GM23338 (cell line): ENCODE measurements at regions not wholly inside any gene's neighbourhood (a gene's known extent, or its start where the extent isn't known, plus 50 kb on each side); places are given as distances from the start of the nearest gene placed in this dataset.

Source experiments
- ATAC-seq: fragments of 200-7000 bp; cut with Tn5 transposase; 3 replicates; pipeline ENCODE4 v1.9.1; 2020
- DNase-seq: peaks from one replicate; pipeline ENCODE4 v3.0.0-alpha.2; 2015; ENCODE audit warnings: low spot score
- H2AFZ ChIP-seq: fragments of 200-600 bp; sonication (generic); 2 replicates; pipeline ENCODE4 v1.8.0; 2016; ENCODE audit warnings: antibody characterized with exemption, mild to moderate bottlenecking, moderate library complexity
- H3F3A ChIP-seq: fragments of 200-600 bp; sonication (generic); replicated peaks from 2 replicates; pipeline ENCODE4 v1.8.0; 2017; ENCODE audit warnings: antibody characterized with exemption, mixed run types, low read depth
- H3K27ac ChIP-seq: fragments of 200-600 bp; sonication (generic); 2 replicates; pipeline ENCODE4 v1.6.1; 2016; ENCODE audit warnings: low read depth
- H3K27me3 ChIP-seq: fragments of 200-600 bp; sonication (generic); 2 replicates; pipeline ENCODE4 v1.8.0; 2016; ENCODE audit warnings: mild to moderate bottlenecking, mixed run types, moderate library complexity; ENCODE audit not compliant: insufficient read depth
- H3K36me3 ChIP-seq: fragments of 200-600 bp; sonication (generic); 2 replicates; pipeline ENCODE4 v1.8.0; 2016; ENCODE audit warnings: mild to moderate bottlenecking; ENCODE audit not compliant: insufficient read depth
- H3K4me1 ChIP-seq: fragments of 200-600 bp; sonication (generic); 2 replicates; pipeline ENCODE4 v1.8.0; 2016; ENCODE audit warnings: mild to moderate bottlenecking, moderate library complexity; ENCODE audit not compliant: insufficient read depth
- H3K4me2 ChIP-seq: fragments of 200-600 bp; sonication (generic); 2 replicates; pipeline ENCODE4 v1.7.1; 2017; ENCODE audit warnings: mixed run types
- H3K4me3 ChIP-seq: fragments of 200-600 bp; sonication (generic); 2 replicates; pipeline ENCODE4 v1.6.1; 2016; ENCODE audit warnings: mixed run types
- H3K79me2 ChIP-seq: fragments of 200-600 bp; sonication (generic); replicated peaks from 2 replicates; pipeline ENCODE4 v1.8.0; 2017; ENCODE audit warnings: mild to moderate bottlenecking; ENCODE audit not compliant: insufficient read depth
- H3K9me2 ChIP-seq: fragments of 200-600 bp; sonication (generic); 2 replicates; pipeline ENCODE4 v1.8.0; 2017; ENCODE audit not compliant: insufficient read depth
- H4K20me1 ChIP-seq: fragments of 200-600 bp; sonication (generic); replicated peaks from 2 replicates; pipeline ENCODE4 v1.8.0; 2017; ENCODE audit warnings: mild to moderate bottlenecking; ENCODE audit not compliant: insufficient read depth
- H3K27ac Mint-ChIP-seq: 2 replicates; pipeline ENCODE4 v1.8.0; 2020; ENCODE audit warnings: inconsistent platforms, mild to moderate bottlenecking, moderate library complexity, mixed read lengths
- H3K27me3 Mint-ChIP-seq: 3 replicates; pipeline ENCODE4 v1.8.0; 2022; ENCODE audit warnings: low read depth, mild to moderate bottlenecking, moderate library complexity, mixed read lengths, inconsistent platforms; ENCODE audit not compliant: insufficient read depth, poor library complexity
- H3K36me3 Mint-ChIP-seq: 3 replicates; pipeline ENCODE4 v1.8.0; 2021; ENCODE audit warnings: low read depth, mild to moderate bottlenecking, inconsistent platforms, moderate library complexity, mixed read lengths
- H3K4me1 Mint-ChIP-seq: 3 replicates; pipeline ENCODE4 v1.8.0; 2020; ENCODE audit warnings: mild to moderate bottlenecking, inconsistent platforms, mixed read lengths
- H3K4me3 Mint-ChIP-seq: 3 replicates; pipeline ENCODE4 v1.8.0; 2021; ENCODE audit warnings: moderate library complexity, mild to moderate bottlenecking, inconsistent platforms, mixed read lengths
- H3K9me3 Mint-ChIP-seq: 3 replicates; pipeline ENCODE4 v1.8.0; 2020; ENCODE audit warnings: moderate library complexity, mild to moderate bottlenecking, inconsistent platforms, mixed read lengths
- CREB1 ChIP-seq: fragments of 250-450 bp; sonication (Bioruptor Pico); IDR thresholded peaks from 2 replicates; pipeline ENCODE4 v1.5.0; 2020; ENCODE audit warnings: low read depth, mild to moderate bottlenecking, moderate library complexity
- CTCF ChIP-seq, 2 experiments: fragments of 200-600 bp in 1 of 2; sonication (generic) in 1 of 2; conservative IDR thresholded peaks; 2 replicates each; pipeline versions ENCODE4 v1.5.1 to v1.6.1; 2016 to 2017; ENCODE audit warnings: antibody characterized with exemption in 2 of 2, low read depth in 2 of 2, mild to moderate bottlenecking in 2 of 2, moderate library complexity in 1 of 2
- ETS1 ChIP-seq: IDR thresholded peaks from 2 replicates; pipeline ENCODE4 v1.6.1; 2016; ENCODE audit warnings: antibody characterized with exemption
- EZH2 ChIP-seq: fragments of 200-600 bp; sonication (generic); IDR thresholded peaks from one replicate; pipeline ENCODE4 v1.8.0; 2017; ENCODE audit warnings: antibody characterized with exemption, mild to moderate bottlenecking, low read depth; ENCODE audit not compliant: unreplicated experiment
- EZH2phosphoT487 ChIP-seq: fragments of 200-600 bp; sonication (generic); IDR thresholded peaks from one replicate; pipeline ENCODE4 v1.8.1; 2018; ENCODE audit warnings: antibody characterized with exemption; ENCODE audit not compliant: unreplicated experiment
- NANOG ChIP-seq: IDR thresholded peaks from 2 replicates; pipeline ENCODE4 v1.6.1; 2016; ENCODE audit warnings: antibody characterized with exemption, borderline replicate concordance
- POLR2AphosphoS5 ChIP-seq: IDR thresholded peaks from 2 replicates; pipeline ENCODE4 v1.6.1; 2016; ENCODE audit warnings: antibody characterized with exemption, low read depth
- REST ChIP-seq: IDR thresholded peaks from one replicate; pipeline ENCODE4 v1.6.1; 2018; ENCODE audit warnings: antibody characterized with exemption; ENCODE audit not compliant: unreplicated experiment
- STAT1 ChIP-seq: IDR thresholded peaks from one replicate; pipeline ENCODE4 v1.6.1; 2016; ENCODE audit warnings: antibody characterized with exemption; ENCODE audit not compliant: unreplicated experiment
- ZNF114 ChIP-seq: fragments of 250-450 bp; sonication (Bioruptor Pico); IDR thresholded peaks from 2 replicates; pipeline ENCODE4 v1.5.0; 2020; ENCODE audit warnings: mild to moderate bottlenecking, moderate library complexity
- ZNF462 ChIP-seq: fragments of 250-450 bp; sonication (Bioruptor Pico); IDR thresholded peaks from 2 replicates; pipeline ENCODE4 v1.5.0; 2020; ENCODE audit warnings: mild to moderate bottlenecking, moderate library complexity

- no peak for TF ChIP-seq ZNF114 (CRISPR knock-in tag)
Measured at GRCh38 chr5:86232246-86232645, 385.5 kb upstream of the COX7C start (continued).

- Histone ChIP-seq H3K4me1 (no peaks in the 10 kb centered on the region), H3K27ac (no peak overlapping the region), H2AFZ (no peak overlapping the region), H3K4me2 (no peak overlapping the region), H3K36me3 (no peaks in the 10 kb centered on the region), H3K4me3 (no peak overlapping the region), H3K9me2 (no peaks in the 10 kb centered on the region), H4K20me1 (no peaks in the 10 kb centered on the region), H3K27me3 (no peaks in the 10 kb centered on the region), H3F3A (no peaks in the 10 kb centered on the region), H3K79me2 (no peaks in the 10 kb centered on the region)
- H3K9me3 Mint-ChIP-seq = peaks cover 2% of the 10 kb centered on the region; the same call in 1 of the 3 replicates
- H3K27ac Mint-ChIP-seq = no peak overlapping the region
- TF ChIP-seq NANOG (no peak), ETS1 (no peak), ZNF462 (CRISPR knock-in tag) (no peak), EZH2 (no peak), EZH2phosphoT487 (no peak), STAT1 (no peak), POLR2AphosphoS5 (no peak), REST (no peak), CTCF (conservative IDR thresholded peaks at IDR 0.05; ENCODE audit: low read depth in 2 of 2) (no peak), CREB1 (CRISPR knock-in tag) (no peak)
- ATAC-seq = no peak
- H3K36me3 Mint-ChIP-seq = peaks cover 1% of the 10 kb centered on the region; the same call in 1 of the 3 replicates
- H3K4me1 Mint-ChIP-seq = no peaks in the 10 kb centered on the region
- no peak for DNase-seq
- H3K4me3 Mint-ChIP-seq = no peak overlapping the region
- no peaks in the 10 kb centered on the region for H3K27me3 Mint-ChIP-seq
Measured at GRCh38 chr5:86244153-86244552, 373.6 kb upstream of the COX7C start.
